HG02884 (cell line): ENCODE measurements at regions not wholly inside any gene's neighbourhood (a gene's known extent, or its start where the extent isn't known, plus 50 kb on each side); places are given as distances from the start of the nearest gene placed in this dataset.

Experiments
- ATAC-seq: cut with Tn5 transposase; IDR thresholded peaks from one replicate; pipeline ENCODE4 v1.9.1; 2021; ENCODE audit warnings: mild to moderate bottlenecking, moderate library complexity; ENCODE audit not compliant: unreplicated experiment

GRCh38 chr20:21033817-21034216 lies 72.3 kb downstream of the LINC00237 start:
- ATAC-seq = no peak

GRCh38 chr20:21031666-21032065 lies 74.5 kb downstream of the LINC00237 start:
- no peak for ATAC-seq

GRCh38 chr20:21029341-21029740 lies 76.8 kb downstream of the LINC00237 start:
- no peak for ATAC-seq

GRCh38 chr20:21028921-21029320 lies 77.2 kb downstream of the LINC00237 start:
- ATAC-seq = no peak

GRCh38 chr20:21028436-21028835 lies 77.7 kb downstream of the LINC00237 start:
- ATAC-seq = no peak

- ATAC-seq = no peak
Observed at GRCh38 chr20:21027569-21027968, 78.6 kb downstream of the LINC00237 start.

- ATAC-seq = no peak
Observed at GRCh38 chr20:21026951-21027350, 79.2 kb downstream of the LINC00237 start.

- no peak for ATAC-seq
Observed at GRCh38 chr20:21024420-21024819, 81.7 kb downstream of the LINC00237 start.

GRCh38 chr20:21022925-21023324 lies 83.2 kb downstream of the LINC00237 start:
- ATAC-seq = no peak

GRCh38 chr20:21021472-21021790 lies 84.7 kb downstream of the LINC00237 start:
- no peak for ATAC-seq

GRCh38 chr20:21020659-21021471 lies 85.3 kb downstream of the LINC00237 start:
- ATAC-seq = no peak

- ATAC-seq = no peak
Observed at GRCh38 chr20:21019814-21020658, 86.1 kb downstream of the LINC00237 start.

GRCh38 chr20:21019468-21019813 lies 86.7 kb downstream of the LINC00237 start:
- ATAC-seq = no peak

GRCh38 chr20:21018576-21018975 lies 87.6 kb downstream of the LINC00237 start:
- no peak for ATAC-seq

GRCh38 chr20:21017528-21018085 lies 88.6 kb downstream of the LINC00237 start:
- no peak for ATAC-seq

- ATAC-seq = no peak
Observed at GRCh38 chr20:21016751-21017150, 89.4 kb downstream of the LINC00237 start.

GRCh38 chr20:21014528-21014927 lies 91.6 kb downstream of the LINC00237 start:
- ATAC-seq = no peak

- ATAC-seq = no peak
Observed at GRCh38 chr20:21008951-21009350, 97.2 kb downstream of the LINC00237 start.

- ATAC-seq = no peak
Observed at GRCh38 chr20:21006611-21007010, 99.5 kb downstream of the LINC00237 start.

- ATAC-seq = no peak
Observed at GRCh38 chr20:21004386-21005076, 101.6 kb downstream of the LINC00237 start.

GRCh38 chr20:21003902-21004301 lies 102.3 kb downstream of the LINC00237 start:
- no peak for ATAC-seq
